SKM-1 (cell line): ENCODE measurements at regions not wholly inside any gene's neighbourhood (a gene's known extent, or its start where the extent isn't known, plus 50 kb on each side); places are given as distances from the start of the nearest gene placed in this dataset.

Source experiments
- DNase-seq: peaks from one replicate; lab custom pipeline; 2025; ENCODE audit not compliant: unreplicated experiment; lab: John Stamatoyannopoulos, UW

- no peak for DNase-seq
Observed at GRCh38 chr3:117486719-117487716, 777.4 kb downstream of the TUSC7 start.

GRCh38 chr3:117488983-117489382 is 779.4 kb downstream of the TUSC7 start:
- DNase-seq: no peak

- DNase-seq: no peak
Observed at GRCh38 chr3:117489663-117490079, 780.1 kb downstream of the TUSC7 start.

- DNase-seq: peak; percentile 9
Observed at GRCh38 chr3:117490716-117491115, 781.1 kb downstream of the TUSC7 start.

GRCh38 chr3:117495620-117496019 is 786.0 kb downstream of the TUSC7 start:
- DNase-seq: no peak

- DNase-seq: no peak
Observed at GRCh38 chr3:117499189-117499870, 789.8 kb downstream of the TUSC7 start.

- no peak for DNase-seq
Observed at GRCh38 chr3:117507958-117508357, 798.4 kb downstream of the TUSC7 start.

GRCh38 chr3:117509858-117510257 is 800.3 kb downstream of the TUSC7 start:
- no peak for DNase-seq

- no peak for DNase-seq
Observed at GRCh38 chr3:117510396-117510795, 800.8 kb downstream of the TUSC7 start.

- no peak for DNase-seq
Observed at GRCh38 chr3:117512975-117513374, 803.4 kb downstream of the TUSC7 start.

- DNase-seq: no peak
Observed at GRCh38 chr3:117515309-117515708, 805.7 kb downstream of the TUSC7 start.

GRCh38 chr3:117518364-117518763 is 808.8 kb downstream of the TUSC7 start:
- no peak for DNase-seq

- DNase-seq: no peak
Observed at GRCh38 chr3:117519776-117520175, 810.2 kb downstream of the TUSC7 start.

GRCh38 chr3:117520582-117520981 is 811.0 kb downstream of the TUSC7 start:
- DNase-seq: no peak

GRCh38 chr3:117523418-117523817 is 813.8 kb downstream of the TUSC7 start:
- DNase-seq: no peak

GRCh38 chr3:117524890-117525289 is 815.3 kb downstream of the TUSC7 start:
- DNase-seq: no peak

- no peak for DNase-seq
Observed at GRCh38 chr3:117526470-117527079, 817.0 kb downstream of the TUSC7 start.

GRCh38 chr3:117527346-117527745 is 817.8 kb downstream of the TUSC7 start:
- DNase-seq: no peak

GRCh38 chr3:117528688-117529087 is 819.1 kb downstream of the TUSC7 start:
- DNase-seq: no peak

- no peak for DNase-seq
Observed at GRCh38 chr3:117531078-117531767, 821.6 kb downstream of the TUSC7 start.

GRCh38 chr3:117532268-117532667 is 822.7 kb downstream of the TUSC7 start:
- DNase-seq: no peak
